Cardiac fibroblast (primary cell): ENCODE measurements at regions not wholly inside any gene's neighbourhood (a gene's known extent, or its start where the extent isn't known, plus 50 kb on each side); places are given as distances from the start of the nearest gene placed in this dataset.
A peak's percentile ranks its signal among the peaks of the same experiment; 100 is the strongest.

ENCODE experiments used
- DNase-seq, 2 donors: peaks; one replicate each; pipeline versions ENCODE4 v3.0.0 to v3.0.0-alpha.2; 2010; ENCODE audit warnings: low read depth in 2 of 2
- H3K4me3 ChIP-seq, 2 donors: replicated peaks in 1 of 2; 1 replicate in 1 of 2; 2 replicates in 1 of 2; pipeline ENCODE4 v1.5.1; 2011; ENCODE audit warnings: low read depth in 2 of 2, low read length in 2 of 2, mild to moderate bottlenecking in 2 of 2, moderate library complexity in 1 of 2
- CTCF ChIP-seq: IDR thresholded peaks from one replicate; pipeline ENCODE4 v1.5.1; 2011; ENCODE audit warnings: low read depth, mild to moderate bottlenecking, low read length, inconsistent platforms

GRCh38 chr14:71320734-71321573 lies 413.7 kb downstream of the PCNX1 start:
- peak overlapping the region; percentile 81 to 89 for H3K4me3 ChIP-seq
- TF ChIP-seq CTCF, result no peak
- DNase-seq, result peak; percentile 58 to 71

GRCh38 chr14:71321574-71322315 lies 414.5 kb downstream of the PCNX1 start:
- H3K4me3 ChIP-seq, result peak overlapping the region; percentile 81 to 89
- peak; percentile 55 to 87 for DNase-seq
- no peak for TF ChIP-seq CTCF

GRCh38 chr14:71322655-71323250 lies 415.5 kb downstream of the PCNX1 start:
- peak; percentile 61 for TF ChIP-seq CTCF
- DNase-seq, result peak; percentile 79 to 81

GRCh38 chr14:71324767-71325272 lies 417.6 kb downstream of the PCNX1 start:
- TF ChIP-seq CTCF, result no peak
- no peak overlapping the region for H3K4me3 ChIP-seq
- DNase-seq, result peak; percentile 34 to 59

More at GRCh38 chr14:71322655-71323250, 415.5 kb downstream of the PCNX1 start:
- peak overlapping the region in 1 of 2 donors; percentile 89 for H3K4me3 ChIP-seq

DNA sequence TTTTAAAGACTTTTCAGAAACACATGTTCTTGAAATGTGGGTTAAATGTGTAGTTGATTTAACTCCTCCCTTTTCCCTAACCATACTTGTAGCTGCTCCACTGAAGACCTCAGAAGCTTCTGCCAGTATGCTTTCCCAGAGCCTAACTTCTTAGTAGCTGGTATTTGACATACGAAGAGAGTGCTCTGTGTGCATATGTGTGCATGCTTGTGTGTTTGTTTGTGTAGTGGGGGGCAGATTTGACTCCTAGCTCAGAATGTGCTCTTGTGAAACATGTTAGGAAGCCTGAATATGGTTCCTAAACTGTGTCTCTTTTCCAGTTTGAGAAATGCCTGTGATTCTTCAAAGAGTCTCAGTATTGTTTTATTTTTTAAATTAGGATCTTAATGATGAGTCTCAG lies 420.4 kb downstream of the PCNX1 start:
- no peak overlapping the region for H3K4me3 ChIP-seq
- peak; percentile 21 to 32 for DNase-seq
- TF ChIP-seq CTCF, result no peak

DNA sequence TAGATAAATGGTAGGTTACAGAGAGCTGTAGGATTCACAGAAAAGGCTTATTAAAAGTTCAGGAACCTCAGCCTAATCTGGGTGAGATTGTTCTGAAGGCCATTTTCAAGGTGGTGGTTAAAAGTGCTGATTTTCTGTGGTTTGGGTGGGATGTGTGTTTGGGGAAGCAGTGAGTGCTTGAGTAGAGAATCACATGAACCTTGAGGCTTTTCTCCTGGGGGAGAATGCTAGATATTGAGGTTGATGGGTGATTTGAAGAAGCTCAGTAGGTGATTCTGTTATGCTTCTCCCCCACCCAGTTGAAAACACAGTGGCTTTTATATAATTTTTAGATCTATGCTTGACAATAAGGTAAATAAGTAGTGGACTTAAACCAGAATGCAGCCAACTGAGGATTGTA lies 420.9 kb downstream of the PCNX1 start:
- no peak for TF ChIP-seq CTCF
- no peak overlapping the region for H3K4me3 ChIP-seq
- DNase-seq, result no peak
